ENCODE measurements at regions not wholly inside any gene's neighbourhood (a gene's known extent, or its start where the extent isn't known, plus 50 kb on each side); places are given as distances from the start of the nearest gene placed in this dataset.

DNA sequence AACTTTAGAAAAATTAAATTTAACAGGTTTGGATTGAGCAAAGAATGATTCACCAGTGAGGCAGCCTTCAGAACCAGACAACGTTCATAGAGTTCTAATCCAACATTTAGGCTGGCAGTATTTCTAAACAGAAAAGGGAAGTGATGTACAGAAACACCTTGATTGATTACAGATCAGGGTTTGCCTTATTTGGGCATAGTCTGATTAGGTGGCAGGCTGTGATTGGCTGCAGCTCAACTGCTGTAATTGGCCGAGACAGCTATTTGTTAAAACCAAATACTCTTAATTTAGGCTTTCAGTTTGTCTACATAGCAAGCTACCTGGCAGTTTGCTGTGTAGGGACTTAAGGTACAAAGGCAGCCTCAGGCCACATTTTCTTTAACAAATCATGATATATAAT lies 802.5 kb downstream of the IPMK start:
- DNase-seq (no peak), ATAC-seq (ENCODE audit: low read depth) (no peak)
- Mint-ChIP-seq H3K27ac (no peak overlapping the region), H3K9me3 (ENCODE audit: insufficient read depth) (no peaks in the 10 kb centered on the region), H3K27me3 (no peaks in the 10 kb centered on the region), H3K4me1 (no peaks in the 10 kb centered on the region), H3K4me3 (no peak overlapping the region)
- Histone ChIP-seq H3K27ac (ENCODE audit: low read length in 2 of 2) (no peak overlapping the region), H3K4me2 (replicated peaks; ENCODE audit: low read depth, low read length, poor library complexity, severe bottlenecking) (no peak overlapping the region), H3K36me3 (replicated peaks in 1 of 2; ENCODE audit: control extremely low read depth in 1 of 2, control insufficient read depth in 1 of 2, extremely low read depth in 1 of 2, insufficient read depth in 2 of 2, low read length in 1 of 2) (no peaks in the 10 kb centered on the region), H2AFZ (ENCODE audit: insufficient read depth, low read depth, low read length, poor library complexity, severe bottlenecking) (no peak overlapping the region), H3K9ac (ENCODE audit: low read length) (no peak overlapping the region), H3K4me3 (ENCODE audit: control extremely low read depth in 1 of 5, extremely low read depth in 1 of 5, insufficient read depth in 1 of 5, low read depth in 2 of 5, low read length in 4 of 5) (no peak overlapping the region), H3K4me1 (ENCODE audit: control insufficient read depth in 2 of 2, insufficient read depth in 2 of 2, low read length in 2 of 2) (no peaks in the 10 kb centered on the region), H3K27me3 (replicated peaks in 1 of 4; ENCODE audit: control extremely low read depth in 1 of 4, control insufficient read depth in 3 of 4, insufficient read depth in 4 of 4, low read length in 3 of 4) (no peaks in the 10 kb centered on the region), H3K9me3 (ENCODE audit: control extremely low read depth in 1 of 3, control insufficient read depth in 2 of 3, insufficient read depth in 1 of 3, low read length in 2 of 3) (no peaks in the 10 kb centered on the region), H4K20me1 (ENCODE audit: control insufficient read depth, insufficient read depth, low read length, poor library complexity, severe bottlenecking) (no peaks in the 10 kb centered on the region), H3K79me2 (ENCODE audit: control insufficient read depth, insufficient read depth, low read length) (no peaks in the 10 kb centered on the region)
- ChIA-PET CTCF (no interaction called here), POLR2A (no interaction called here)
- intact Hi-C loops (cut with micrococcal nuclease): no loop called here
- WGBS (ENCODE audit: insufficient coverage): 86% methylated on average over 1 of the region's 2 CpGs
- TF ChIP-seq EZH2 (IDR thresholded peaks at IDR 0.05; ENCODE audit: borderline replicate concordance, insufficient read depth, low read depth, low read length, poor library complexity, severe bottlenecking) (no peak), CTCF (IDR thresholded peaks at IDR 0.05) (no peak)

DNA sequence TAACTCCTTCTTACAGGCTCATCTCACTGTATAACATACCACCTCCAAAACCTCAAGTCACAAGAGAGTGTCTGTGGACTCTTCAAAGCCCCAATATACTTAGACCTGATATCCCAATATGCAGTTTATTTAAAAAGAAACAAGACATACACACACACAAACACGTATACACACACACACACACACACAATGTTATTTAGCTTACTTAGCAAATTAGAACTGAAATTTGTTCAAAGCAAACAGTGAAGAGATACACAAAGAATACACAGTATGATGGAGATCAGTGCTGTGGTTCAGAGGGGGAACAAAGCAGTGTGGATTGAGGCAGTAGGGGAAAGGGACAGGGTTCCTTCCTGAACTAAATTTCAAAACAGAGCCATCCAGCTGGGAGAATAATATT lies 807.2 kb downstream of the IPMK start:
- no peak for TF ChIP-seq CTCF (IDR thresholded peaks at IDR 0.05)
- TF ChIP-seq EZH2 (IDR thresholded peaks at IDR 0.05; ENCODE audit: borderline replicate concordance, insufficient read depth, low read depth, low read length, poor library complexity, severe bottlenecking): no peak
- Mint-ChIP-seq H3K4me1 (no peaks in the 10 kb centered on the region), H3K4me3 (no peak overlapping the region), H3K27me3 (no peaks in the 10 kb centered on the region), H3K27ac (no peak overlapping the region), H3K9me3 (ENCODE audit: insufficient read depth) (peaks cover 2% of the 10 kb centered on the region)
- H3K4me2 ChIP-seq (replicated peaks; ENCODE audit: low read depth, low read length, poor library complexity, severe bottlenecking): no peak overlapping the region
- no peaks in the 10 kb centered on the region for H3K9me3 ChIP-seq (ENCODE audit: control extremely low read depth in 1 of 3, control insufficient read depth in 2 of 3, insufficient read depth in 1 of 3, low read length in 2 of 3)
- no peak overlapping the region for H3K9ac ChIP-seq (ENCODE audit: low read length)
- H3K4me3 ChIP-seq (ENCODE audit: control extremely low read depth in 1 of 5, extremely low read depth in 1 of 5, insufficient read depth in 1 of 5, low read depth in 2 of 5, low read length in 4 of 5): no peak overlapping the region
- no peaks in the 10 kb centered on the region for H3K36me3 ChIP-seq (replicated peaks in 1 of 2; ENCODE audit: control extremely low read depth in 1 of 2, control insufficient read depth in 1 of 2, extremely low read depth in 1 of 2, insufficient read depth in 2 of 2, low read length in 1 of 2)
- H3K4me1 ChIP-seq (ENCODE audit: control insufficient read depth in 2 of 2, insufficient read depth in 2 of 2, low read length in 2 of 2): no peaks in the 10 kb centered on the region
- no peak overlapping the region for H3K27ac ChIP-seq (ENCODE audit: low read length in 2 of 2)
- WGBS (ENCODE audit: insufficient coverage): no CpG with 5 or more reads among the region's 1 CpG
- ChIA-PET POLR2A (no interaction called here), CTCF (no interaction called here)
- H3K79me2 ChIP-seq (ENCODE audit: control insufficient read depth, insufficient read depth, low read length): no peaks in the 10 kb centered on the region
- H4K20me1 ChIP-seq (ENCODE audit: control insufficient read depth, insufficient read depth, low read length, poor library complexity, severe bottlenecking): no peaks in the 10 kb centered on the region
- no peak for ATAC-seq (ENCODE audit: low read depth)
- H2AFZ ChIP-seq (ENCODE audit: insufficient read depth, low read depth, low read length, poor library complexity, severe bottlenecking): no peak overlapping the region
- intact Hi-C loops (cut with micrococcal nuclease): no loop called here
- no peak for DNase-seq
- H3K27me3 ChIP-seq (replicated peaks in 1 of 4; ENCODE audit: control extremely low read depth in 1 of 4, control insufficient read depth in 3 of 4, insufficient read depth in 4 of 4, low read length in 3 of 4): no peaks in the 10 kb centered on the region
